ENCODE measurements at regions not wholly inside any gene's neighbourhood (a gene's known extent, or its start where the extent isn't known, plus 50 kb on each side); places are given as distances from the start of the nearest gene placed in this dataset.
A peak's percentile ranks its signal among the peaks of the same experiment; 100 is the strongest.

DNA sequence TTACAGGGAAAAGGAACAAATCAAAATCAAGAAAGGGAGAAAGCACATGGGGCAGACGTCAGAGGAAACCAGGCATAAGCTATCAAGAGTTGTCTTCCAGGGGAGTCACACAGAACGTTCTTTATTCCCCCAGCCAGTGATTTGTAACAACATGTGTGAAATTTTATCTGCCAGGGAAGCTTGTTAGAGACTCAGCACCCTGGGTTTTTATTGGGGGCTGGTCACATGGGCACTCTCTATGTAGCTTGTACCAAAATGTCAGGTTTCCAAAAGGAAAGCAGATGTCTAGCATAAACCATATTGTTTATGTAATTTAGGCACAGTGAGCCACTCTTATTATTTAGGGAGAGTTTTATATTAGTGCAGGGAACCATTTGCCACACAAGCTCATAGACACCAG is 440.4 kb upstream of the DCN start:
- DNase-seq (ENCODE audit: low read depth), result no peak

DNA sequence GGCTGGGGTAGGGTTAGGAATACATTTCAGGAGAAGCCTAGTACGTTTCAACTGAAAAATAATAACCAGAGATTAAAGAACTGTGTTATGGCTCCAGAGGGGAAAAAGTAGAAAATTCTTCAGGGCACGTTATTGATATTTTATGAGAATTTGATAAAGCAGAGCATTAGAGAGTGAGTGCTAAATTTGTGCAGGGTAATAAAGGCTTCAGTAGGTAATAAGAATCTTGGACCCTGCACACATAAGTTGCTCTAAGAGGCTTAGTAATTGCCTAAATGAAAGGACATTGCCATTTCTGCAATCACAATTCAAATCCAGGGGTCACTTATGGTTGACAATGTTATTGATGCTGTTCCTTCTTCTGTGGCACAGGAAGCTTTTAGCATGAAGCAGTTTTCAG is 439.4 kb upstream of the DCN start:
- no peak for DNase-seq (ENCODE audit: low read depth)

DNA sequence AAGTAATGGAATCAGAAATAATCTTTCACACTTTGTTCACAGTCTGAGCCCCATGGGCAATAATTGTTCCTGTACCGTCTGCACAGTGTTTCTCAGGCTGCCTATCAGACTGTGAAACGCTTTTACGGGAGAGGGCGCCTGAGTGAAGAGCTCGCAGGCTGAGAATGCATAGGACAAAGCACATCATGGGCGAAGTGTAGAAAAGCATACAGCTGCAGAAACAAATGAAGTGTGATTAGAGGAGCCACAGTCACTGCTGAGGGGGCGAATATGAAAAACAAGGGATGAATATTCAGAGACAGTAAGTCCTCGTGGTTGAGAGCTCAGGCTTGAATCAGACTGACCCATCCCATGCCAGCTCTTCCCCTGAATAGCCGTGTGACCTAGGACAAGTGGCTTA is 438.4 kb upstream of the DCN start:
- DNase-seq (ENCODE audit: low read depth), result no peak

DNA sequence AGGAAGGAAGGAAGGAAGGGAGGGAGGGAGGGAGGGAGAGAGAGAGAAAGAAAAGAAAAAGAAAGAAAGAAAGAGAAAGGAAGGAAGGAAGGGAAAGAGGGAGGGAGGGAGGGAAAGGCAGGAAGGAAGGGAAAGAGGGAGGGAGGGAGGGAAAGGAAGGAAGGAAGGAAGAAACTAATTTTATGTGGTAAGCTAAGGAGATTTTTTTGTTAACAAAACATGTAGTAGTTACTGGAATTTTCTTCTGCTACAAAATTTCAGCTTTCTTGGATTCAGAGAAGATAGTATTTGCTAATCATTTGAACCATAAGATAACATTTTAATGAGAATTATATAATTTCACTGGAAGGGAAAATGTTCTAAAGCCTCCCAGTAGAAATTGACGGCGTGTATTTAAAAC is 437.8 kb upstream of the DCN start:
- no peak for DNase-seq (ENCODE audit: low read depth)

DNA sequence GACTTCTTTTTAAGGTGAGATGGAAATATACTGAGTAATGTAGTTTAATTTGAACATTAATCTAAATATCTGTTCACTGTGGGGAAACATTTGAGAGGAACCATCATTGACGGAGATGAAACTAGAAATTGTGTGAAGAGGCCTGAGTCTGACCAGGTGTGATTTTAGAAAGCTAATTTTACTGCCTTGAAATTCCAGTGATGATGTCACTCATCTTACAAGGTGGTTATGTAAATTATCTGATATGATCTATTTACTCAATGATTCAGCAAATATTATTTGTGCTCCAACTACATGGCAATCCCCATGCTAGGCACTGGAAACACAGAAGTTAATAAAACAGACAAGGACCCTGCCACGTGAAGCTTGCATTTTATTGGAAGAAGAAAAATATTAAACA is 435.7 kb upstream of the DCN start:
- no peak for DNase-seq (ENCODE audit: low read depth)

DNA sequence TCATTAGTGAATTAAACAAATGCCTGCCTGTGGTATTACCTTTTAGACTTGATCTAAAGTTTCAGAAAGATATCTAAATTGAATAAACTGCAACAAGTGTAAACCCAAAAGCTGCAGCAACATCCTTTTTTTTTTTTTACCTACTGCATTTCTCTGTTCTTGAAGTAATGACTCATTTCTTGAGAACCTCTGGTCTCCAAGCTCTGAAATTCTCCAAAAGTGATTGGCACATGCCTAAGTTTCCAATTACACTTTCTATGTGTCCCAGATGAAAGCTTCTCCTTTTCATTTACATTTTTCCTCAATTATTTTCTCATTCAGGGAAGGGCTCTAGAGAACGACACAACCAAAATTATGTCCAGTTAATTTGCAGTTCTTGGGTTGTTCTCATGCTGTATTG is 435.2 kb upstream of the DCN start:
- peak; percentile 29 for DNase-seq (ENCODE audit: low read depth)

DNA sequence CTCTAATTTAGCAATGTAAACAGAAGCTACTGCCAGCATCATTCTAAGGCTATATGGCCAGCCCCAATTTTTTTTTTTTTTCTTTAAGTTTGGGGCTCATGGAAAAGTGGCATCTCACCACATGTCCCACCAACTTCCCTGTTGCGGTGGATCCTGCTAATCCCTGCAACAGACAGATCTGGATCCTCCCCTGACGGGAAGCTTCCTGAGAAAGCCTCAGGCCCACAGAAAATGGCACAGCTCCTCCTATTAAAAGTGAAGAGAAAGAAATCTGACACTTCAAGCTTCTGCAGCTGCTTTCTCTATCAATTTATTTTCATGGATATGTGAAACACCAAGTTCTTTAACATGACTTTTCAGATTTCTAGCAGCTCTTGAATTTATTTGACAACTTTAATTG is 433.8 kb upstream of the DCN start:
- no peak for DNase-seq (ENCODE audit: low read depth)

DNA sequence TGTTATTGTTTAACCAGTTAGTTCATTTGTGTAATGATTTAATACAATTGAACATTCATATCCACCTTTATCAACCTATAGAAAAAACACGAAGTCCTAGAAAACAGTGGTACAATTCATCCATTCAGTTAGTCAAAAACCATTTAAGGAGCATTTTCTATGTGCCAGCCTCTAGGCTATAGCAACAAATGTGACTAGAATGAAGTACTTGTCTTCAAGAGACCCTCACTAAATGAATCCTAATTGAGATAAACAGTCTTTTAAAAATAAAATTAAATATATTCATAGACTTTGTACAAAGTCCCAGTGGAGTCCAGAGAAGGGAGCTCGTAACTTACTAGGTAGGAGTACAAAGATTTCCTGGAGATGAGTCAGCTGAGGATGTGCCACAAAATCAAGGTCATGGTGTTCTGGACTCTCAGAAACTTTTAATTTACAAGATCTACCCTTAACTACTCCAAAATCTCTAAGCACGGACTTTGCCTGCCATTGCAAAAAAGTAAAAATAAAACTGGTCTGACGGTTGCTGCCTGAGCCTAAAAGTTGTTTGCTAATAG is 430.7 kb upstream of the DCN start:
- DNase-seq (ENCODE audit: low read depth), result peak; percentile 42

DNA sequence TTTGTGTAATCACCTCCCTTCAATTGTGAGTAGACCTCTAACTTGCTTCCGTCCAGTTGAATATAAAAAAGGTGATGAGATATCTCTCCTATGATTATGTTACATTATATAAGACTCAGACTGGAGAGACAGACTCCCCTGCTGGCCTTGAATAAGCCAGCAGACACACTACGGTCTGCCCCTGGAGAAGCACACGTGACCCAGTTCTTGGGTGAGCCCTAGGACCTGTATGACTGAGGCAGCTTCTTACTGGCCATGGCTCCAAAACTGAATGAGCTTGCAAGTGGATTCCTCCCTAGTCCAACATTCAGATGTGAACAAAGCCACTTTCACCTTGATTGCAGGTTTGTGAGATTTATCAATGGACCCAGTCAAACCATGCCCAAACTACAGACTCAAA is 427.9 kb upstream of the DCN start:
- no peak for DNase-seq (ENCODE audit: low read depth)

DNA sequence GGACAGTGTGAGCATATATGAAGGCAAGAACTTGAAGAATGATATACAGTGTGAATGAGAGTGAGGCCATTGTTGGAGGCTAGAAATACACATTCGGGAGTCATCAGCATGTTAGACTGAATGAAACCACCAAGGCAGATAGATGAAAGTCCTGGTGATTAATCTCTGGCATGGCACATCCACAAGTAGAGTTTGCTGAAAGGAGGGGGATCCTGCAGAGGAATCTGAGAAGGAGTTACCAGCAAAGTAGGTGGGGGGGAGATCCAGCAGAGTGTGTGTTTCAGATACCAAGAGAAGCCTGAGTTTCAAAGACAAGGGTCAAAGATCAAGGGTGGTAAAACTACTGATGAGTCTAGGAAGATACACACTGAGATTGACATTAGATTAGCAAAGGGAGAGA is 426.7 kb upstream of the DCN start:
- DNase-seq (ENCODE audit: low read depth), result no peak

DNA sequence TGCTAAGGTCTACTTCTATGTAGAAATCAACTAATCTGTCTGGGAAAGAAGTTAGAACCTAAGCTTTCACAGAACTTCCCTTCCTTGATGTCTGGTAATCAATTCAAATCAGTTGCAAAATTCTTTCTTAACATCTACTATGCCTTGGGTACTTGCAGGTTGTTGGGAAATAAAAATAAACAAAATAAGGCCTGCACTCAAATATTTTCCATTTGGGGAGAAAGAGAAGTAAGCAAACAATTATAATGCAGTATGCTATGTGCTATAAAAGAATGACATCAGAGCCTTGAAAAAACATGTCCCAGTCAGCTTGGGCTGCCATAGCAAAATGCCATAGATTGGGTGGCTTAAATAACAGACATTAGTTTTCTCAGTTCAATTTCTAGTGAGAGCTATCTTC is 425.9 kb upstream of the DCN start:
- no peak for DNase-seq (ENCODE audit: low read depth)

DNA sequence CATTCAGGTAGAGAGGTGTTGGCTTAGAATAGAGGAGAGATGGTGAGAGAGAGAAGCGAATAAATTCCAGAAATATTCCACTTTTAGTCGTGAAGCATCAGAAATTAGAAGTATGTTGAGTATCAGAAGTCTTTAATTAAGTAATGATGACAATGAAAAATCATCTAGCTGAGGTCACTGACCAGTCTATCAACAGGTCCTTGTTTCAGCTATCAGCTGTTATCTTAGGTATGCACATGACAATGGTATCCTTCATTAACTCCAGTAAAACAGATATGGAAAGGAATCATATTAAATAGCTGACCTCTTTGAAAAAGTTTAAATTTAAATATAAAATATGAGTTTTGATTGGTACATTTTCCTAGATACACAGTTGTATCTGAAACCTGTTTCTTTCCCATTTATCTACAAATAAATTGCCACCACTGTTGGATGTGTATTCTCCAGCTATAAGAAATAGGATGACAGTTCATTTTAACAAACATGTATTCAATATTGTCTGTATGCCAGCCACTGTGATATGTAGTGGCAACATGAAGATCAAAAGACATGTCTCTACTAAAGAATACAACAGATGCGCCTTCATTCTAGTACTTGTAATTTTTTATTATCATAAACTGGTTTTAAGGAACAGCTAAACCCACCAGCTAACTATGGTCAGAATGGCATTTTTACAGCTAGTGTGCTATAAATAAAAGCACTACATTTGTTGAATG is 424.2 kb upstream of the DCN start:
- DNase-seq (ENCODE audit: low read depth), result no peak

DNA sequence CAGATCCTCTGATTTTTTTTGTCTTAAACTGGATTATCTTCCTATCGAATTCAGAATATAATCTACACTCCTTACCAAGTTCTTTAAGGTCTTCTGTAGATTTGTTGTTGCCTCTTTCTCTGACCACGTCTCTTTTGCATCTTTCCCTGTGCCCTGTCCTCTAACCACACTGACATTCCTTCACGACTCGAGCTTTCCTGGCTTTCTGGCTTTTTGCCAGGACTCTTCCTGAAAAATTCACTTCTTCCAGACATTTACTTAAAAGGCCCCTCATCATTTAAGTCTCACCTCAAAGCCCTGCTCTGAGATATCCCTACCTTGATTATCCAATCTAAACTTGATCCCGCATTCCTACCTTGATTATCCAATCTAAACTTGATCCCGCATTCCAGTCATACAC is 422.3 kb upstream of the DCN start:
- DNase-seq (ENCODE audit: low read depth), result peak; percentile 42

DNA sequence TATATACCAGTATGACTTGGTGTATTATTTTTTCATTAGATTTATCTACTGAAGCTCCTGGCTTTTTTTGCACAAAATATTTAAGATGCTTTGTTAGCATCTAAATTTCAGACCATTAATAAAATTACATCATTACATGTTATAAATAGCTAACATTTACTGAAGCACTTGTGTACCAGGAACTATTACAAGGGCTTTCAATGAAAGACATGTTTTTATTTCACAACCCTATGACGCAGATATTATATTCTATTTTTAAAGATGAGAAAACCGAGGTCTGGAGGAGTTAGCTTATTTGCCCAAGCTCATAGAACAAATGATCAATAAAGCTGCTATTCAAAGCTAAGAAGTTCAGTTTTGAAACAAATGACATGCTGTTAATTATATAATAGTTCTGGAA is 420.4 kb upstream of the DCN start:
- DNase-seq (ENCODE audit: low read depth), result no peak

DNA sequence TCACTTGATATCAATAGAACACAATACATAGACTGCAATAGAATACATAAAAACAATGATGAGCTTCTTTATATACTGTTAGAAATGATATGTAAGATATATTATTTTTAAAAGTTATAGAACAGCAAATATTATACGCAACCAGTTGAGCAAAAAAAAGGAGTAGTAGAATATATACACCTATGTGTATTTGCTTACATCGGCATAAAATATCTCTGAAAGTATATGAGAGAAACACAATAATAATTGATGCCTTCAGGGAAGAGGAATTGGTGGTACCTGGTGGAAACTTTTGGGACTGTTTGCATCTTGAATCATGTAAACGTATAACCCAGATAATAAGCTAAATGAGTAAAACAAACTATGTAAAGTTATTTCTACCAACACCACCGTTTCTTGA is 418.4 kb upstream of the DCN start:
- no peak for DNase-seq (ENCODE audit: low read depth)

DNA sequence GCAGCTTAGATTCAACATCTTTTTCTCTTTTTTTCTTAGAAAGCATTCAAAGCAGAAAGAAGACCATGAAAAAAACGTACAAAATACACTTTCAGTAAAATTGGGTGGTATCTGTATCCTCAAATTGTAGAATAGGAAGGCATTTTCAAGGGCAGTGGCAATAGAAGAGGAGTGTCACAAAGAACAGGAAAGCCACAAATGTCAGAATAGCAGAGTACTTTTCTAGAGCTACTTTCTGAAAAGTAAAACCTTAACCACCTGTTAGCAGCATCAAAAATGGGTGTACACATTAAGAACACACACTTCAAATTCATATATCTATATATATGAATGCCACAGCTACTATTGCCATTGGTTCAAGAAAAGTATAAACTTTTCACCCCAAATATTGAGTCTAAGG is 412.1 kb upstream of the DCN start:
- no peak for DNase-seq (ENCODE audit: low read depth)

DNA sequence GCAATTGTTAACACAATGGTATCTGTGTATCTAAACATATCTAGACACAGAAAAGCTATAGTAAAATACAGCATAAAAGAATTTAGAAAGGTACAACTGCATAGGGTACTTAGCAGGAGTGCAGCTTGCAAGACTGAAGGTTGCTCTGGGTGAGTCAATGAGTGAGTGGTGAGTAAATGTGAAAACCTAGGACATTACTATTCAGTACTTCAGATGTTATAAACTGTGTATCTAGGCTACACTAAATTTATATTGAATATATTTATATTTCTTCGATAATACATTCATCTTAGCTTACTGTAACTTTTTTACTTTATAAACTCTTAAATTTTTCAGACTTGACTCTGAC is 409.0 kb upstream of the DCN start:
- no peak for DNase-seq (ENCODE audit: low read depth)

DNA sequence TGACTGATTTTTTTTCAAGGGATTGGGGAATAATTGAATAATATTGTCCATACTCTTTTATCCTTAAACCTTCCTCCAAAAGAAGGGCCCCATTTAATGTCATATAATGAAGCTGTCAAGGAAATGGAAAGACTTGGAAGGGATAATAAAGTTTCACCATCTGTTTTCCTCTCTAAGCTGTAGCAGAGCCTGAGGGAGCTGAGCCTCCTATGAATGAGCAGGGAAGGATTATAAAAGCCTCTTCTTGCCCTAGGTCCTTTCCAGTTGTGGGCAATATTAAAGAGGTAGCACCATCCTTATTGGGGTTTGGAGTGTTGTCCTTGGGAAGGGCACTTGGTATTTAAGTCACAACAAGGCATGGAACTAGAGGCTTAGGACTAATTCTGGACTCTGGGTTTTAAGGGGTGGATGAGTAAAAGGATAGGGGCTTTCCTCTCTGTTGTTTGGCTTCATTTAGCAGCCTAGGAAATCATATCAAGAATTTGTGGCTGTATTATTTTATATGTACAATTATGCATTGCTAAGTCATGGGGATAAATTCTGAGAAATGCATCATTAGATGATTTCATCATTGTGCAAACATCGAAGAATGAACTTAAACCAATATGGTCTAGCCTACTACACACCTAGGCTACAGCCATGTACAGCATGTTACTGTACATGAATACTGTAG is 408.5 kb upstream of the DCN start:
- DNase-seq (ENCODE audit: low read depth), result no peak

DNA sequence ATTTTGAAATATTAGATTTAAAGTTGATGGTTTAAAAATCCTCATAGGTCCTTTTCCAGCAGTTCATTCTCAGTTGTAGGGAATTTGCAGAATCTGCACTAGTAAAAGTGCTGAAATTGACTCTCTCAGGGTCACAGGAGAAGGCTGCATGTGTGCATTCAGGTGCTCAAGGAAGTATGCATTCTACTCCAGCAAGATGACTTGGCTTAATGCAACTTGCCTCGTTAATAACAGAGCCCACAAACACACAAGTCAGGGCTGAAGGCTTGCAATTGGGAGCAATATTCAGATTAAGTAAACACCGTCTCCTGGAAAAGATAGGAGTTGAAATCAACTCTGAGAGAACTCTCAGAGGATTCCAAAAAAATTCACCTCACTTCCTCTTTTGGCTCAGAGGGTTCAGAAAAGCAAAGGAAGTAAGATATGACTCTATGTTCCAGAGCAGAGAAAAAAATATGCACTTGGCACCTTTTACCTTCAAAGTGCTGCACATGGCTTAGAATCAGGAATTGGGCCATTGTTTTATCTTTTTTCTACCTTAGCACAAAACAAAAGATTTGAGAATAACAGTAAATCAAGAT is 406.3 kb upstream of the DCN start:
- DNase-seq (ENCODE audit: low read depth), result no peak

DNA sequence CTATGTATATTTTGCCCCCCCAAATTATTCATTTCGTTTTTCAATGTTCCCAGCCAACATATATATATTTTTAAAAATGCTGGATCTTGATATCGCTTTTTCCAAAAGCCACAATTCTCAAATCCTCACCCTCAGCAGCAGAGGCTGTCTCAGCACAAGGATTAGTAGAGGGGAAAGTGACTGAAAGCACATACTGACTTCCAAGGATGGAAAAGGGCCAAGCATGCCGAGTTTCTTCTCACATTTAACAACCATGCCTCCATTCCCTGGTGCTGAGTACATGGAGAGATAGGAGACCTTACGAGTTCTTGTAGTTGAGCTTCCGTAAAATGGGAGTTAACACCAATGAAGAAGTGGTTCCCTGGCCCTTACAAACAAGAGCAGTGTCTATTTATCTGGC is 403.4 kb upstream of the DCN start:
- DNase-seq (ENCODE audit: low read depth), result no peak

DNA sequence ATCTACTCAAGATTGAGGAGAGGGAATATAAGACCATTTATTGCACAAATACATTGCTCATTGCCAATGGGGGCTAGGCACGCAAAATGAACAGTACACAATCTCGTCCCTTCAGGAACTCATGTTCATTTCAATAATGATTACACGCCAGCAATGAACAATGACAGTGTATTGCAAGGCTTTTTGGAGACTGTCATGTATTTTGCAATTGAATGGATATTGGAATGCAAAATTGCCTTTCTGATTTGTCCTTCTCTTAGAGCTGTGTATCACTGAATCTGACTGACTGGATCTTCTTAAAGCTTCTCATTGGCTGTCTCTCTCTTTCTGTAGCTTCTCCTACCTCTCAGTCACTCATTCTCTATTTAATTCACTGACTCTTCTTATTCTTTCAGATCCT is 400.2 kb upstream of the DCN start:
- no peak for DNase-seq (ENCODE audit: low read depth)

DNA sequence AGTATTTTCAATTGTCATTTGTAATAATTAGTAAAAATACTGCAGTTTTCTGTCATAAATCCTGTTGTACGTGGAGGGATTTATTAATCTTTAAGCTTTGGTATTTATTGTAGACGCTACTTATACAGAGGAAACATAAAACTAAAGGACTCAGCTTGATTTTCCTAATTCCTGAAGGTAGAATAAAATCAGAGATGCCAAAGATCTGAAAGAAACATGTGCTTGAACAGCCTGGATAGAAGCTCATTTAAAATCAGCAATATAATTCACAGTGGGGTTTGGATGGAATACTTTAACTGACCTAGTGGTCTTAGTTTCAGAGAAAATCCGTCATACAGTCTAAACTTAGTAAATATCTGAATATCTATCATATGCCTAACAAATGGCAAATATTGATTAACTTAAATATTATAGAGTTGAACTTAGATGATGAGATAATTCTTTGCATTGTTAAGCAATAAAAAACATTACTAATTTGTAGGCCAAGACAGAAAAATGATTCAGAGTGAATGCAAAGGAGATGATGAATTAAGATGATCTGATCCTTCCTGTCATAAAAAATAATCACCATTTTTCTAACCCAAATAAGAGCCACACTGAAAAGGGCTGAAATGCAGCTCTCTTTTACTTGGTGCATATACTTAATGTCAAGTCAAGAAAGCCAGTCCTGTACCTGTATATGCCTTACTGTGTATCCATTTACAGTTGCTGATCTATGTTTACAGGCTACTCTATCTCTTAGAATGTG is 397.1 kb upstream of the DCN start:
- no peak for DNase-seq (ENCODE audit: low read depth)
